DMS53 treated with DMSO at 0.1 percent for 48 hours (cell line): ENCODE measurements at regions not wholly inside any gene's neighbourhood (a gene's known extent, or its start where the extent isn't known, plus 50 kb on each side); places are given as distances from the start of the nearest gene placed in this dataset.

Experiments used
- DNase-seq: peaks from one replicate; lab custom pipeline; 2025; ENCODE audit not compliant: unreplicated experiment; lab: John Stamatoyannopoulos, UW

DNA sequence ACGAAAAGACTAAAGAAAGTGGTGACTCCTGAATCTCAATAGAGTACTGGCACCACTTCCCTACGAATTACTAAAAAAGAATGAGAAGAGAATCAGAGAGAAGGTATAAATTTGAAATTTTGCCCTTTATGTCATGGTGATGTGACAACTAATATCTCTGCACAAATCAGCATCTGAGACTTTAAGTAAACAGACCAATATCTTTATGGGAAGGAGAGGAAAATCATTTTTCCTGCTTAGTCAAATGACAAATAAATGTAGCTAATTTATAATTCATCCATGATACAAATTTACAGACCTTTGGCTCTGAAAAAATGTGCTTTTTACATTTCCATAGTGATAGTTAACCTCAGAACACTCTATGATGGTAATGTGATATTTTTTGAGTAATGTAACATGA is 424.8 kb upstream of the EPHA5 start:
- DNase-seq, result no peak

DNA sequence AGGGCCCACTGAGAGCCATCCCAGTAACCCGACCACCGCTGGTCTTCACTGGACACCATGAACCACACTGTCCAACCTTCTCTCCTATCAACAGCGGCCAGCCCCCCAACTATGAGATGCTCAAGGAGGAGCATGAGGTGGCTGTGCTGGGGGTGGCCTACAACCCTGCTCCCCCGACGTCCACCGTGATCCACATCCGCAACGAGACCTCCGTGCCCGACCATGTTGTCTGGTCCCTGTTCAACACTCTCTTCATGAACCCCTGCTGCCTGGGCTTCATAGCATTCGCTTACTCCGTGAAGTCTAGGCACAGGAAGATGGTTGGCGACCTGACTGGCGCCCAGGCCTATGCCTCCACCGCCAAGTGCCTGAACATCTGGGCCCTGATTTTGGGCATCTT is 423.8 kb upstream of the EPHA5 start:
- no peak for DNase-seq

GRCh38 chr4:66091786-66092185 is 421.5 kb upstream of the EPHA5 start:
- DNase-seq, result no peak

DNA sequence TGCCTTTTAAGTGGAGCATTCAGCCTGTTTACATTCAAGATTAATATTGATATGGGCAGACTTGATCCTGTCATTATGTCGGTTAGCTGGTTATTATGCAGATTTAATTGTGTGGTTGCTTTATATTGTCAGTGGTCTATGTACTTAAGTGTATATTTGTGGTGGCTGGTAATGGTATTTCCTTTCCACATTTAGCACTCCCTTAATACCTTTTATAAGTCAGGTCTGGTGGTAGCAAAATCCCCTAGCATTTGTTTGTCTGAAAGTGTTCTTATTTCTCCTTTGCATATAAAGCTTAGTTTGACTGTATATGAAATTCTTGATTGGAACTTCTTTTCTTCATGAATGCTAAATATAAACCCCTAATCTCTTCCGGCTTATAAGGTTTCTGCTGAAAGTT is 403.7 kb upstream of the EPHA5 start:
- no peak for DNase-seq

DNA sequence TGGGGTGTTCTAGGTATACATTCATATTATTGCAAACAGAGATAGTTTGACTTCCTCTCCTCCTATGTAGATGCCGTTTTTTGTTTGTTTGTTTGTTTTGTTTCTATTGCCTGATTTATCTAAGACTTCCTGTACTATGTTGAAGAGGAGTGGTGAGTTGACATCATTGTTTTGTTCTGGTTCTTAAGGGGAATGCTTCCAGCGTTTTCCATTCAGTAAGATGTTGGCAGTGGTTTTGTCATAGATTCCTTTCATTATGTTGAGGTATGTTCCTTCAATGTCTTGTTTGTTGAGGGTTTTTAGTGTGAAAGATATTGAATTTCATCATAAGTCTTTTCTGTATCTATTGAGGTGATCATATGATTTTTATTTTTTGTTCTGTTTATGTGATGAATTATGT is 401.6 kb upstream of the EPHA5 start:
- DNase-seq, result no peak

GRCh38 chr4:66062921-66063320 is 392.6 kb upstream of the EPHA5 start:
- no peak for DNase-seq

DNA sequence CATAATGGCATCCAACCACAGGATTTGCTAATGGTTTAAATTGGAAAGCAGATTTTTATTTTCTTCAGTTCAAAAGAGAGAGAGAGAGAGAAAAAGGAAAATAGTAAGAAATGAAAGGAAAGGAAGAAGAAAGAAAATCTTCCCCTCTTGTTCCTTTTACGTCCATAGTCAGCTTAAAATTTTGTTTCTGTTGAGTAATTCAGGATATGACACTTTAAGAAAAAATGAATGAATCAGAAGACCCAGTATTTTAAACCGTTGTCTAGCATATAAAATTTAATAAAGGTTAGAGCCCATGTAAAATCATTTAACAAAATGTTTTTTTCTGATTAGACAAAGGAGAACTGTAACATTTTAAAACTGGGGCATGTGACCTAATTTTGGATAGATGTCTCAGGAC is 391.8 kb upstream of the EPHA5 start:
- DNase-seq, result no peak

GRCh38 chr4:66059556-66059955 is 389.3 kb upstream of the EPHA5 start:
- DNase-seq, result no peak

DNA sequence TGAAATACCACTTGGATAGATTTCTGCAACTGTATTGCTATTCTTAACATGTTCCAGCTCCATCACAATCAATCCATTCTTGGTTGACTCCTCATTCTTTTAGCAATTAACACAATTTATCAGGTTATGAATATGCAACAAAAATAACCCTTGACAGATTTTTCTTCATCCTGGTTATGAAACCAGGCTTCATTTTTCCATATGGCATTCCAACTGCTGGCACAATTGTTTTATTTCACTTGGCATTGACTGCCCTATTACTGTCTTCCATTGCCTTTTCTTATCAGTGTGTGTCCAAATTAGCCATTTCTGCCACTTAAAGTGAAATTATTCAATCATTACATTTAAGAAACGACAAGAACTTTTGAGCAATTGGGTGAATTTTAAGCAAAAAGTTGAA is 388.8 kb upstream of the EPHA5 start:
- no peak for DNase-seq

GRCh38 chr4:66055999-66056398 is 385.7 kb upstream of the EPHA5 start:
- DNase-seq, result no peak

DNA sequence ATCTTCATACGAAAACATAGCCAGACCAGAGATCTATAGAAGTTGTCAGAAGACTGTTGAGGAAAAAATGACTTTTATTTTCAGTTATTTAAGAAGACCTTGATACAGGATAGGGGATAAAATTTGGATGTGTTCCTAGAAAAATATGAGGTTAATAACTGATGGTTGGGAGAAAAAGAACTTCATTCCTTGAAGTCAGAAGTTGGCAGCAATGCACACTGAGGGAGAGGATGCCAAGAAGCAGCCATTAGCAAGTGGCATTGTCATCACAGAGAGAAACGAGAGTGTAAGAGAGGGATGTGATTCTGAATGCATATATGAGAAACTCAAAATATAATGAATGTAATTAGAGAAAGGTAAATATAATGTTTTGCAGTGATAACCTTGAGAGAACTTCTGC is 382.1 kb upstream of the EPHA5 start:
- DNase-seq, result no peak

DNA sequence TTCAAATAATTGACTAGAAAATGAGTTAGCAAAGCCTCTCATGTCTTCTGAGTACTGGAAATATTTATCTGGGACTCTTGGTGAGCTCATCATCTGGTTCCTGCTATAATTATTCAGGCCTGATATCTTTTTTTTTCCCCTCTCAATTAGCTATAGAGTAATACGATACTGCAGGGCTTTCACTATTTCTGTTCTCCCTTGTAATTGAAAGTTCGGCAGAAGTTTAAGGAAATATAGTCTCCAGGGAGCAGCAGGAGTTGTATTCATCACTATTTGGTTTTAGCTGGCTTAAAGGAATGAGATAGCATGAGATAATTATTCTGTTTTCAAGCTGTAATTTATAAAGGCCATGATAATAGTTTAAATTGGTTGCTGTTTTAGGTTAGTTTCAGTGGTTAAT is 378.6 kb upstream of the EPHA5 start:
- no peak for DNase-seq

DNA sequence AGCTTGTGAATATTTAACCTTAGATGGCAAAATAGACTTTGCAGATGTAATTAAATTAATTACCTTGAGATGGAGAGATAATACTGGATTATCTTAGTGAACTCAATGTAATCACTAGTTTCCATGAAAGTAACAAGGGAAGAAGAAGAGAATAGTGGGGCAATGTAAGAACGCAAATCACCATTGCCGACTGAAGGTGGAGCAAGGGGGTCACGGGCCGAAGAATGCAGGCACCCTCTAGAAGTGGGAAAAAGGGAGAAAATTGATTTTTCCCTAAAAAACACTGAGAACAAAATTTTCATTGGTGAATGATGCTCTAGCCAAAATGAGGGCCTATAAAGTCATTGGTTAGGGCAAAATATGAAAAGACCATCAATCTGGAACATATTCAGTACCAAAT is 375.6 kb upstream of the EPHA5 start:
- DNase-seq, result no peak

- no peak for DNase-seq
Measured at GRCh38 chr4:66035701-66036100, 365.4 kb upstream of the EPHA5 start.

- DNase-seq, result no peak
Measured at GRCh38 chr4:66034671-66035070, 364.4 kb upstream of the EPHA5 start.

- DNase-seq, result no peak
Measured at GRCh38 chr4:66034262-66034661, 364.0 kb upstream of the EPHA5 start.

GRCh38 chr4:66032571-66032970 is 362.3 kb upstream of the EPHA5 start:
- no peak for DNase-seq

GRCh38 chr4:66028668-66029067 is 358.4 kb upstream of the EPHA5 start:
- no peak for DNase-seq

GRCh38 chr4:66023061-66023460 is 352.8 kb upstream of the EPHA5 start:
- DNase-seq, result no peak

- no peak for DNase-seq
Measured at GRCh38 chr4:66017671-66018070, 347.4 kb upstream of the EPHA5 start.

DNA sequence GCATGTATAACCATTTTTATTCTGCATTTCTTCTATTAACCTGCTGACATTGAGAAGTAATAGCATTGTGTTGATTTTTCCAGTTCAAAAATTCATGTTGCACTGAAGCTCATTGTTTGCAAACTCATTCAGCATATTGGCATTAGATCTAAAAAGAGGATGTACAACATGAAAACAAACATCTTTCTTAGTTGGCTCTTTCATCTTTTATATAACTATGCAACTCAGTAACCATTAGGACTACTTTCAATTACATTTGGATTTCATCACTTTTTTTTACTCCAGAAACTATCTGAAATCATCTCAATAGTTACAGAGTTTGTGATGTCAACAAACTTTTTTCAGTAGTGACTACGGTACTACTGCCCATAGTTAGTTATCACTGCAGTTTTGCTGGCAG is 346.0 kb upstream of the EPHA5 start:
- DNase-seq, result no peak

DNA sequence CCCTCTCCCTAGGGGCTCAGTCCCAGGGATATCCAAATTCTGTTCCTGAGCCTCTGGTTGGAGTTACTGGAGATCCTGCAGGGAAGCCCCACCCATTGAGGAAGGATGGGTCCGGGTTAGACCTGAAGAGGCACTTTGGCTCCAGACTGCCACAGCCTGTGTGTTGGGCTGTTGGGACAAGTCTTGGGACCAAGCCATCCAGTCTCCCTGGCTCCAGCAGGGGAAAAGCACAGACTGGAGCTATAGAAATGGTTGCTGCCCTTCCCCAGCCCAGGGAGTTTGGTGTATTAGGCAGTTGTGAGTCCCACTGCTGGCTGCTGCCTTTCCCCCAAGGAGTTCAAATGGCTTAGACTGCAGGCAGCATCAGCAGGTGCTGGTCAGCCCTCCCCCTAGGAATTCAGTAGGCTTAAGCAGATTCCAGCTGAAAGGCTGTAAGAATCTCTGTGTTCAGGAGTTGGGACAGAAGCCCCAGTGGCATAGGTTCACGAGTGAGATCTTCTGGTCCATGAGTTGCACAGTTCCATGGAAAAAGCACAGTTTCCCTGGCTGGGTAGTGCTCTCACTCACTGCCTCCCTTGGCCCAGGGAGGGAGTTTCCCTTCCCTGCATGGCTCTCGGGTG is 344.0 kb upstream of the EPHA5 start:
- no peak for DNase-seq

DNA sequence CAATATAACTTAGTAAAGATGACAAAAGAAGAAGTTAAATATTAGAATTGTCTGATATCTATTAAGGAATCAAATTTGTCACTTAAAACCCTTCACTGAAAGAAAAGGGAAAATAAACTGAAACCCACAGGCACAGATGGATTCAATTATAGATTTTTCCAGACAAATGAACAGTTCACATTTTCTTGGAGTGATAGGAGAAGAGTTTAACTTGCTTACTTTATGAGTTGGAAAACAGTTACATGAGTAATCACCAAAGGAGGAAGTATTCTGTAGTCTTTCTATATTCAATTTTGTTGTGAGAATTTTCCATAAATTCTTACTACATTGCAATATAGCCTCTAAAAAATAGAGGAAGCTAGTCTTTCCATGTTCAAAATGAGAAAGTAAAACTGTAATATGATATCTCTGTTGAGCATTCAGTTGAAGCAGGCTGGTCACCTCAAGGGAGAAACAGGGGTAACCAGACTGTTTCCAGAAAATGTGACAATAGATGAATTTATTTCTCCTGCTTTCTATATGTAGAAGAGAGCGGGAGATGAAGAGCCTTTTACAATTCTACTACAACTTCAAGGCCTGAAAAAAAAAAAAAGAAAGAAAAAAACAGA is 330.3 kb upstream of the EPHA5 start:
- DNase-seq, result no peak
